HepG2 (cell line): ENCODE measurements at regions not wholly inside any gene's neighbourhood (a gene's known extent, or its start where the extent isn't known, plus 50 kb on each side); places are given as distances from the start of the nearest gene placed in this dataset.

Source experiments
- ATAC-seq: fragments of 200-7000 bp; cut with Tn5 transposase; 3 replicates; pipeline ENCODE4 v1.9.1; 2020; ENCODE audit warnings: mild to moderate bottlenecking, moderate library complexity
- BruUV-seq: library from RNA; stranded (reverse); fragments of 400-500 nt; replicated peaks from 2 replicates; lab custom pipeline; 2021; lab: Mats Ljungman, UMichigan
- CTCF ChIA-PET: fragments of 300-600 bp; formaldehyde crosslinking; extraction: SDS; loops from one replicate; lab custom pipeline; 2021; ENCODE audit warnings: low total read pairs, inconsistent platforms, low intra/inter-chr PET ratio; lab: Yijun Ruan, JAX
- POLR2A ChIA-PET: fragments of 350-600 bp; sonication (Branson Sonifier 250); formaldehyde crosslinking; loops from one replicate; lab custom pipeline; 2020; ENCODE audit warnings: antibody characterized with exemption, inconsistent platforms; lab: Yijun Ruan, JAX
- DNase-seq: peaks from one replicate; pipeline ENCODE4 v3.0.0-alpha.2; 2015; ENCODE audit warnings: low spot score
- FAIRE-seq: peaks from 3 replicates; lab custom pipeline; 2011; peaks lifted over from hg19 to GRCh38; lab: Jason Lieb, UNC
- H2AFZ ChIP-seq: one replicate; pipeline ENCODE4 v1.6.1; 2011; ENCODE audit warnings: low read length, inconsistent platforms
- H3K27ac ChIP-seq: fragments of 300-600 bp; 3 replicates; pipeline ENCODE4 v1.8.0; 2011; ENCODE audit warnings: mixed run types, mild to moderate bottlenecking, mixed read lengths, low read length, inconsistent platforms; ENCODE audit not compliant: insufficient read depth; ENCODE audit errors: extremely low read length
- H3K27me3 ChIP-seq, 2 experiments: fragments of 200-600 bp in 1 of 2; 2 replicates in 1 of 2; 3 replicates in 1 of 2; pipeline versions ENCODE4 v1.6.0 to v1.8.0; 2011; ENCODE audit warnings: low read length in 2 of 2, mild to moderate bottlenecking in 2 of 2, moderate library complexity in 2 of 2, inconsistent platforms in 1 of 2; ENCODE audit not compliant: insufficient read depth in 2 of 2, control insufficient read depth in 1 of 2
- H3K36me3 ChIP-seq, 2 experiments: fragments of 200-600 bp in 1 of 2; replicated peaks in 1 of 2; 2 replicates in 1 of 2; 3 replicates in 1 of 2; pipeline versions ENCODE4 v1.5.1 to v1.8.0; 2011; ENCODE audit warnings: low read length in 2 of 2, inconsistent platforms in 1 of 2; ENCODE audit not compliant: insufficient read depth in 2 of 2, control insufficient read depth in 1 of 2
- H3K4me1 ChIP-seq: 2 replicates; pipeline ENCODE4 v1.5.1; 2012; ENCODE audit warnings: low read length, inconsistent platforms; ENCODE audit not compliant: insufficient read depth
- H3K4me2 ChIP-seq: 2 replicates; pipeline ENCODE4 v1.6.0; 2011; ENCODE audit warnings: low read depth, low read length, inconsistent platforms
- H3K4me3 ChIP-seq, 3 experiments: fragments of 200-600 bp in 1 of 3; sonication (generic), shearing (Covaris generic) in 1 of 3; replicated peaks in 1 of 3; 2 replicates each; pipeline ENCODE4 v1.5.1; 2011 to 2016; ENCODE audit warnings: low read length in 3 of 3, inconsistent platforms in 2 of 3, low read depth in 2 of 3, mild to moderate bottlenecking in 2 of 3, control low read depth in 1 of 3, mixed read lengths in 1 of 3; ENCODE audit not compliant: insufficient read depth in 1 of 3
- H3K79me2 ChIP-seq: one replicate; pipeline ENCODE4 v1.6.1; 2011; ENCODE audit warnings: low read length, inconsistent platforms; ENCODE audit not compliant: insufficient read depth
- H3K9ac ChIP-seq: 2 replicates; pipeline ENCODE4 v1.6.0; 2011; ENCODE audit warnings: mild to moderate bottlenecking, low read depth, low read length, inconsistent platforms; ENCODE audit not compliant: insufficient read depth
- H3K9me3 ChIP-seq: 2 replicates; pipeline ENCODE4 v1.5.1; 2012; ENCODE audit warnings: mild to moderate bottlenecking, low read length
- H4K20me1 ChIP-seq: 2 replicates; pipeline ENCODE4 v1.6.0; 2011; ENCODE audit warnings: inconsistent platforms, mild to moderate bottlenecking, low read length, moderate library complexity; ENCODE audit not compliant: insufficient read depth
- ATF7-NPFF ChIP-seq: sonication (generic); formaldehyde crosslinking; IDR thresholded peaks from 2 replicates; pipeline ENCODE4 v1.8.1; 2023; ENCODE audit warnings: mild to moderate bottlenecking, low read depth, missing genetic modification reagents, moderate library complexity
- NFE2L1 ChIP-seq: sonication (generic); formaldehyde crosslinking; IDR thresholded peaks from 2 replicates; pipeline ENCODE4 v1.4.0; 2020; ENCODE audit warnings: missing genetic modification reagents, mild to moderate bottlenecking, borderline replicate concordance
- U2AF2 ChIP-seq: fragments of 200-400 bp; formaldehyde crosslinking; IDR thresholded peaks from 2 replicates; pipeline ENCODE4 v1.6.1; 2017; ENCODE audit warnings: low read depth, mild to moderate bottlenecking, low read length
- ZFP82 ChIP-seq: sonication (generic); formaldehyde crosslinking; IDR thresholded peaks from 2 replicates; pipeline ENCODE4 v1.5.1; 2020; ENCODE audit warnings: mild to moderate bottlenecking, missing genetic modification reagents, borderline replicate concordance
- ZMAT3 ChIP-seq: sonication (generic); formaldehyde crosslinking; conservative IDR thresholded peaks from 2 replicates; pipeline ENCODE4 v1.7.0; 2021; ENCODE audit warnings: missing genetic modification reagents
- ZNF124 ChIP-seq: sonication (generic); formaldehyde crosslinking; IDR thresholded peaks from 2 replicates; pipeline ENCODE4 v1.4.0; 2020; ENCODE audit warnings: missing genetic modification reagents
- ZNF609 ChIP-seq: sonication (generic); formaldehyde crosslinking; IDR thresholded peaks from 2 replicates; pipeline ENCODE4 v1.4.0; 2020; ENCODE audit warnings: mild to moderate bottlenecking, missing genetic modification reagents, borderline replicate concordance
- WGBS: methylation state at CpG from one replicate; pipeline ENCODE4 v1.1.6; 2017; ENCODE audit warnings: low lambda C conversion rate; 5-methylcytosine and 5-hydroxymethylcytosine counted together
- in situ Hi-C: cut with HindIII; loops from 2 replicates; pipeline ENCODE4 v1.10.0; 2017; ENCODE audit warnings: low pct_unique_long_range_greater_than_20kb; ENCODE audit not compliant: extremely low pct_ligation_motif_present
- intact Hi-C: fragments of 100-400 bp; cut with micrococcal nuclease; formaldehyde crosslinking; loops from one replicate; pipeline ENCODE4 v1.10.0; 2022; ENCODE audit not compliant: unreplicated experiment
- TF ChIP-seq, protein P1 (sequence below): sonication (generic); formaldehyde crosslinking; IDR thresholded peaks from 2 replicates; pipeline ENCODE4 v1.5.0; 2020; ENCODE audit warnings: missing genetic modification reagents, mild to moderate bottlenecking, borderline replicate concordance

DNA sequence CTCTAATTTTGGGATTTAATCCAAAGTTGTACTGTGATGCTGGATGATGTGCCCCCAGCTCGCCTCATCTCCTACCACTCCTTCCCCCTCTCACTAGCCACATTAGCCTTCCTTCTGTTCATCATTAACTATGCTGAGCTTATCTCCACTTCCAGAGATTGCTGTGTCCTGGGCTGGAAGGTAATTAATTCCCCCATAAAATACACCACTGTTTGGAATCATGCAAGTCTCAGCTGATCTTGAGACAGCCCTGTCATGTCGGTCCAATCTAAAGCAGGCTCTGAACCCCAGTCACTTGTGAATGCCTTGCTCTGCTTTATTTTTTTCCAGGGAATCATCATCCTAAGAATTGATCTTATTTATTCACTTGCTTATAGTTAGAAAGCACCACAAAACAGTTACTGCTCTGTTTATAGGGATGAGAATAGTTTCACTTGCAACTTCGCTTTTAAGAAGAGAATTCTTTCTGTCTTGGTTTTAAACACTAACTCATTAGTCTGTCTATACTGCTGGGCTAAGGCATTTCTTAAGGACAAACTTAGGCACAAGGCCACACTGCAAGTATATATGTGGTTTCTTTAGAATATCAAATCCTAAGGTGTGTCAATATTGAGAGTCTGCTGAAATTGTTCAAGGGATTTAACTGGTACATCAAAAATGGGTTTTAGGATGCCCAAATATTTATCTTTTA is 341.1 kb upstream of the SEMA3A start:
- no peak overlapping the region for H2AFZ ChIP-seq
- H4K20me1 ChIP-seq, result no peaks in the 10 kb centered on the region
- no peaks in the 10 kb centered on the region for H3K36me3 ChIP-seq
- ChIA-PET CTCF (no interaction called here), POLR2A (no interaction called here)
- no peak overlapping the region for H3K9ac ChIP-seq
- FAIRE-seq (no peak), ATAC-seq (no peak), DNase-seq (no peak)
- TF ChIP-seq ZNF609 (CRISPR knock-in tag) (no peak), ATF7-NPFF (CRISPR knock-in tag) (no peak), ZMAT3 (CRISPR knock-in tag) (no peak), NFE2L1 (no peak), U2AF2 (no peak), ZNF124 (CRISPR knock-in tag) (no peak), ZFP82 (CRISPR knock-in tag) (no peak)
- TF ChIP-seq, protein P1, sequence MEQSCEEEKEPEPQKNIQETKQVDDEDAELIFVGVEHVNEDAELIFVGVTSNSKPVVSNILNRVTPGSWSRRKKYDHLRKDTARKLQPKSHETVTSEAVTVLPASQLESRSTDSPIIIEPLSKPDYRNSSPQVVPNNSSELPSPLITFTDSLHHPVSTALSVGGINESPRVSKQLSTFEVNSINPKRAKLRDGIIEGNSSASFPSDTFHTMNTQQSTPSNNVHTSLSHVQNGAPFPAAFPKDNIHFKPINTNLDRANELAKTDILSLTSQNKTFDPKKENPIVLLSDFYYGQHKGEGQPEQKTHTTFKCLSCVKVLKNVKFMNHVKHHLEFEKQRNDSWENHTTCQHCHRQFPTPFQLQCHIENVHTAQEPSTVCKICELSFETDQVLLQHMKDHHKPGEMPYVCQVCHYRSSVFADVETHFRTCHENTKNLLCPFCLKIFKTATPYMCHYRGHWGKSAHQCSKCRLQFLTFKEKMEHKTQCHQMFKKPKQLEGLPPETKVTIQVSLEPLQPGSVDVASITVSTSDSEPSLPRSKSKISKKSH, result no peak
- in situ Hi-C loops (no loop called here), intact Hi-C loops (no loop called here)
- no peaks in the 10 kb centered on the region for H3K79me2 ChIP-seq
- no peak overlapping the region for H3K27ac ChIP-seq
- H3K27me3 ChIP-seq, result no peaks in the 10 kb centered on the region
- no peak overlapping the region for H3K4me2 ChIP-seq
- WGBS, result 9% methylated on average over 3 of the region's 3 CpGs
- H3K9me3 ChIP-seq, result no peaks in the 10 kb centered on the region
- H3K4me1 ChIP-seq, result no peaks in the 10 kb centered on the region
- BruUV-seq, result no TSS peak
- no peak overlapping the region for H3K4me3 ChIP-seq
